Sigmoid colon (tissue), 4 donors: ENCODE measurements at regions not wholly inside any gene's neighbourhood (a gene's known extent, or its start where the extent isn't known, plus 50 kb on each side); places are given as distances from the start of the nearest gene placed in this dataset.

Experiments used
- EP300 ChIP-seq, 4 donors: sonication (generic); formaldehyde crosslinking; IDR thresholded peaks; one replicate each; pipeline ENCODE4 v1.6.1; 2017; ENCODE audit warnings: antibody characterized with exemption in 4 of 4
- POLR2A ChIP-seq, 2 donors: fragments of 450-650 bp; IDR thresholded peaks; one replicate each; pipeline ENCODE4 v1.6.1; 2016; ENCODE audit warnings: antibody characterized with exemption in 2 of 2, mild to moderate bottlenecking in 2 of 2, moderate library complexity in 2 of 2
- TF ChIP-seq, protein P1 (sequence below), 4 experiments: fragments of 450-650 bp in 3 of 4; fragments of 200-600 bp in 1 of 4; IDR thresholded peaks; one replicate each; pipeline ENCODE4 v1.5.1; 2016 to 2019; ENCODE audit warnings: antibody characterized with exemption in 4 of 4, mild to moderate bottlenecking in 3 of 4, moderate library complexity in 2 of 4

DNA sequence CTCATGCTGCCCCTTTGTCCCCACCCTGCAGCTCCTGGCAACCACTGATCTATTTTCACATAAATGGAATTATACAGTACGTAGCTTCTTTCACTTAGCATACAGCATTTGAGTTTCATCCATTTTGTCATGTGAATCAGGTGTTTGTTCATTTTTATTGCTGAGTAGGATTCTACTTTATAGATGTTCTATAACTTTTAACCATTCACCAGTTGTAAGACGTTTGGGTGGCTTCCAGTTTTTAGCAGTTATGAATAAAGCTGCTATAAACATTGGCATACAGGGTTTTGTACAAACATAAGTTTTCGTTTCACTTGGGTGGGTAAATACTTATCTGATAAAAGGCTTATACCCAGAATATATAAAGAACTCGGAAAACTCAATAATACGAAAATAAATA, 102.3 kb upstream of the KLHL13 start:
- TF ChIP-seq, protein P1, sequence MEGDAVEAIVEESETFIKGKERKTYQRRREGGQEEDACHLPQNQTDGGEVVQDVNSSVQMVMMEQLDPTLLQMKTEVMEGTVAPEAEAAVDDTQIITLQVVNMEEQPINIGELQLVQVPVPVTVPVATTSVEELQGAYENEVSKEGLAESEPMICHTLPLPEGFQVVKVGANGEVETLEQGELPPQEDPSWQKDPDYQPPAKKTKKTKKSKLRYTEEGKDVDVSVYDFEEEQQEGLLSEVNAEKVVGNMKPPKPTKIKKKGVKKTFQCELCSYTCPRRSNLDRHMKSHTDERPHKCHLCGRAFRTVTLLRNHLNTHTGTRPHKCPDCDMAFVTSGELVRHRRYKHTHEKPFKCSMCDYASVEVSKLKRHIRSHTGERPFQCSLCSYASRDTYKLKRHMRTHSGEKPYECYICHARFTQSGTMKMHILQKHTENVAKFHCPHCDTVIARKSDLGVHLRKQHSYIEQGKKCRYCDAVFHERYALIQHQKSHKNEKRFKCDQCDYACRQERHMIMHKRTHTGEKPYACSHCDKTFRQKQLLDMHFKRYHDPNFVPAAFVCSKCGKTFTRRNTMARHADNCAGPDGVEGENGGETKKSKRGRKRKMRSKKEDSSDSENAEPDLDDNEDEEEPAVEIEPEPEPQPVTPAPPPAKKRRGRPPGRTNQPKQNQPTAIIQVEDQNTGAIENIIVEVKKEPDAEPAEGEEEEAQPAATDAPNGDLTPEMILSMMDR (IDR thresholded peaks at IDR 0.05), result no peak
- TF ChIP-seq POLR2A (IDR thresholded peaks at IDR 0.05), result no peak
- no peak for TF ChIP-seq EP300 (IDR thresholded peaks at IDR 0.05)
